Natural killer cell (primary cell): ENCODE measurements at regions not wholly inside any gene's neighbourhood (a gene's known extent, or its start where the extent isn't known, plus 50 kb on each side); places are given as distances from the start of the nearest gene placed in this dataset.
A peak's percentile ranks its signal among the peaks of the same experiment; 100 is the strongest.

ENCODE experiments used
- ATAC-seq, 3 donors: fragments of 150-1000 bp in 2 of 3; fragments of 200-7000 bp in 1 of 3; cut with Tn5 transposase; 1 replicate in 1 of 3; 2 replicates in 2 of 3; pipeline ENCODE4 v1.10.0; 2021; ENCODE audit warnings: mild to moderate bottlenecking in 2 of 3, moderate library complexity in 2 of 3
- DNase-seq, 2 donors: peaks; one replicate each; pipeline versions ENCODE4 v3.0.0 to v3.0.0-alpha.2; 2013 to 2021; ENCODE audit warnings: mixed read lengths in 1 of 2
- H3K27ac ChIP-seq: one replicate; pipeline ENCODE4 v1.5.1; 2013; ENCODE audit warnings: mild to moderate bottlenecking, low read length
- H3K27me3 ChIP-seq: one replicate; pipeline ENCODE4 v1.6.1; 2013; ENCODE audit warnings: low read length; ENCODE audit not compliant: control insufficient read depth, insufficient read depth
- H3K36me3 ChIP-seq: one replicate; pipeline ENCODE4 v1.6.1; 2013; ENCODE audit warnings: low read length; ENCODE audit not compliant: control insufficient read depth, insufficient read depth
- H3K4me1 ChIP-seq: one replicate; pipeline ENCODE4 v1.6.1; 2013; ENCODE audit warnings: low read length; ENCODE audit not compliant: control insufficient read depth, insufficient read depth
- H3K4me3 ChIP-seq: one replicate; pipeline ENCODE4 v1.5.1; 2013; ENCODE audit warnings: low read length
- H3K9me3 ChIP-seq: one replicate; pipeline ENCODE4 v1.6.1; 2013; ENCODE audit warnings: low read length; ENCODE audit not compliant: control insufficient read depth, insufficient read depth
- H3K27ac Mint-ChIP-seq, 2 donors: one replicate each; pipeline ENCODE4 v1.8.0; 2022; ENCODE audit warnings: mild to moderate bottlenecking in 2 of 2, mixed read lengths in 2 of 2, moderate library complexity in 1 of 2
- H3K27me3 Mint-ChIP-seq, 2 donors: one replicate each; pipeline ENCODE4 v1.8.0; 2022; ENCODE audit warnings: low read depth in 2 of 2, mixed read lengths in 2 of 2
- H3K36me3 Mint-ChIP-seq: one replicate; pipeline ENCODE4 v1.8.0; 2022; ENCODE audit warnings: mixed read lengths
- H3K4me1 Mint-ChIP-seq, 2 donors: one replicate each; pipeline ENCODE4 v1.8.0; 2022; ENCODE audit warnings: mixed read lengths in 2 of 2
- H3K4me3 Mint-ChIP-seq: one replicate; pipeline ENCODE4 v1.8.0; 2022; ENCODE audit warnings: mild to moderate bottlenecking, moderate library complexity, mixed read lengths
- H3K9me3 Mint-ChIP-seq, 2 donors: one replicate each; pipeline ENCODE4 v1.8.0; 2022; ENCODE audit warnings: mixed read lengths in 2 of 2
- WGBS: methylation state at CpG from one replicate; pipeline ENCODE4 v1.1.7; 2013; ENCODE audit warnings: missing lambda C conversion rate; ENCODE audit not compliant: insufficient coverage; 5-methylcytosine and 5-hydroxymethylcytosine counted together
- intact Hi-C: fragments of 100-400 bp; cut with micrococcal nuclease; formaldehyde crosslinking; loops from one replicate; pipeline ENCODE4 v1.14.2; 2022
- TF ChIP-seq, protein P1 (sequence below): fragments of 200-600 bp; IDR thresholded peaks from one replicate; pipeline ENCODE4 v1.8.0; 2022; ENCODE audit warnings: antibody characterized with exemption

DNA sequence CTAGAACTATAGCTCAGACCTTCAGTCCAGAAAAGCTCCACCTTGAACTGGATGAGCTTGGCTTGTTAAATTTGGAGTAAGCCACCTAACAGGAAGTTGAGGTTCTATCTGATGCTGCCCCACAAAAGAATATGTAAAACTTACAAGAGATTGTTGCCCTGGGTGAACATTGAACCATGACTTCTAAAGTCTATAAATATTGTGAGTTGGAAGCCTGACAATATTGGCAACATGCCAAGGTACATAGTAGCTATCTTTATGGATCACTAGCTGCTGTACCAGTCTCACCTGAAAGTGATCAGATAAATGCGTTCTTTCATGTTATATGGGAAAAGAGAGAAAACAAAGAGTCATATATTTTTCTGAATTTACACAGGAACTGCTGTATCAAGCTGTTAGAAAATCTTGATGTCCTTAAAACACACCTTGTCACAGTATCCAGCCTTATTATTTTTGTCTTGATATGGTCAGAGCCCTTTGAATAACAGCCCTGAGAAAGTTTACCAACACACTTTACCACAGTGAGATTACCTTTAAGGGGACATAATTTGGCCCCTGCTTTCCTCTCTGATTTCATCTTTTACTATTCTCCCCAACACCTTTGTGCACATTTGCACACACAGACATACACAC is 92.0 kb downstream of the LSMEM1 start:
- ATAC-seq: no peak
- intact Hi-C loops: no loop called here
- no peaks in the 10 kb centered on the region for H3K9me3 ChIP-seq
- H3K4me1 ChIP-seq: no peaks in the 10 kb centered on the region
- peaks cover 0 to 2% of the 10 kb centered on the region in 2 donors for H3K9me3 Mint-ChIP-seq
- no peak overlapping the region for H3K4me3 ChIP-seq
- peaks cover 7% of the 10 kb centered on the region in 2 donors for H3K27me3 Mint-ChIP-seq
- H3K36me3 Mint-ChIP-seq: no peaks in the 10 kb centered on the region
- WGBS: 100% methylated on average over 1 of the region's 1 CpG
- H3K4me1 Mint-ChIP-seq: peaks cover 0 to 5% of the 10 kb centered on the region in 2 donors
- H3K27ac Mint-ChIP-seq: no peak overlapping the region
- TF ChIP-seq, protein P1, sequence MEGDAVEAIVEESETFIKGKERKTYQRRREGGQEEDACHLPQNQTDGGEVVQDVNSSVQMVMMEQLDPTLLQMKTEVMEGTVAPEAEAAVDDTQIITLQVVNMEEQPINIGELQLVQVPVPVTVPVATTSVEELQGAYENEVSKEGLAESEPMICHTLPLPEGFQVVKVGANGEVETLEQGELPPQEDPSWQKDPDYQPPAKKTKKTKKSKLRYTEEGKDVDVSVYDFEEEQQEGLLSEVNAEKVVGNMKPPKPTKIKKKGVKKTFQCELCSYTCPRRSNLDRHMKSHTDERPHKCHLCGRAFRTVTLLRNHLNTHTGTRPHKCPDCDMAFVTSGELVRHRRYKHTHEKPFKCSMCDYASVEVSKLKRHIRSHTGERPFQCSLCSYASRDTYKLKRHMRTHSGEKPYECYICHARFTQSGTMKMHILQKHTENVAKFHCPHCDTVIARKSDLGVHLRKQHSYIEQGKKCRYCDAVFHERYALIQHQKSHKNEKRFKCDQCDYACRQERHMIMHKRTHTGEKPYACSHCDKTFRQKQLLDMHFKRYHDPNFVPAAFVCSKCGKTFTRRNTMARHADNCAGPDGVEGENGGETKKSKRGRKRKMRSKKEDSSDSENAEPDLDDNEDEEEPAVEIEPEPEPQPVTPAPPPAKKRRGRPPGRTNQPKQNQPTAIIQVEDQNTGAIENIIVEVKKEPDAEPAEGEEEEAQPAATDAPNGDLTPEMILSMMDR: no peak
- H3K36me3 ChIP-seq: no peaks in the 10 kb centered on the region
- no peak overlapping the region for H3K27ac ChIP-seq
- H3K27me3 ChIP-seq: no peaks in the 10 kb centered on the region
- H3K4me3 Mint-ChIP-seq: no peak overlapping the region
- peak in 1 of 2 donors; percentile 5 for DNase-seq

DNA sequence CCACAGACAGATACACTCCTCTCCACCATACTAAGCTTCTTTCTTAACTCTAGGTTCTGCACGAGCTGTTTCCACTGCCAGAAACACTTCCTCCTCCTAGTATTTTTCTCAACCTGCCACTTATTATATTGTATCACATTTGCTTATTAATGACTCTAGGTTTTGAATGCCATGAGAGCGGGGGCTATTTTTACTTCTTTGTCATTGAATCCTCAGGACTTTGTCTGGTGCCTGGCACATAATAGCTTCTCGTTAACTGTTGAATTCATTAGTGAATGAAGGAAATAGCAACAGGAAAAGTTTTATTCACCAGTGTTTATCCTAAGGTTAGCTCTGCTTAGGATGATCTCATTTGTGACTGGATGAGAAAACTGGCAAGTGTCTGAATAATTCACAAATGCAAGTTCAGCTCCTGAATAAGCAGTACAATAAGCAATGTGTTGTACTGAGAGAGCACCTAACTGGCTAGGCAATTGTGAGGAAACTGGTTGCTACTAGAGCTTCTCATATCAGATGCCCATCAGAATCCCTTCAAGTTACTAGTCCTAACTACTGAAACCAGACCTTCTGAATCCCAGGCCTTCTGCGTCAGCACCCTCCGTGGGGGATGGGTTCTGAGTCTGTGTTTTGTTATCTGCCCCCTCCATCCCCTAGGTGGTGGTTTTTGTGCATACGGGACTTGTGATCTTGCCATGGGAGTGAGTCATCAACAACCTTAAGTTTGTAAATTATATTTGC is 92.7 kb downstream of the LSMEM1 start:
- Histone ChIP-seq H3K4me3 (no peak overlapping the region), H3K27ac (no peak overlapping the region), H3K4me1 (no peaks in the 10 kb centered on the region), H3K36me3 (no peaks in the 10 kb centered on the region), H3K9me3 (no peaks in the 10 kb centered on the region), H3K27me3 (no peaks in the 10 kb centered on the region)
- peaks cover 0 to 2% of the 10 kb centered on the region in 2 donors for H3K9me3 Mint-ChIP-seq
- no peak overlapping the region for H3K4me3 Mint-ChIP-seq
- H3K27me3 Mint-ChIP-seq: peaks cover 7% of the 10 kb centered on the region in 2 donors
- peaks cover 0 to 5% of the 10 kb centered on the region in 2 donors for H3K4me1 Mint-ChIP-seq
- H3K36me3 Mint-ChIP-seq: no peaks in the 10 kb centered on the region
- H3K27ac Mint-ChIP-seq: no peak overlapping the region
- 67% methylated on average over 4 of the region's 6 CpGs for WGBS
- DNase-seq (no peak), ATAC-seq (no peak)
- intact Hi-C loops: no loop called here
- TF ChIP-seq, protein P1: no peak

DNA sequence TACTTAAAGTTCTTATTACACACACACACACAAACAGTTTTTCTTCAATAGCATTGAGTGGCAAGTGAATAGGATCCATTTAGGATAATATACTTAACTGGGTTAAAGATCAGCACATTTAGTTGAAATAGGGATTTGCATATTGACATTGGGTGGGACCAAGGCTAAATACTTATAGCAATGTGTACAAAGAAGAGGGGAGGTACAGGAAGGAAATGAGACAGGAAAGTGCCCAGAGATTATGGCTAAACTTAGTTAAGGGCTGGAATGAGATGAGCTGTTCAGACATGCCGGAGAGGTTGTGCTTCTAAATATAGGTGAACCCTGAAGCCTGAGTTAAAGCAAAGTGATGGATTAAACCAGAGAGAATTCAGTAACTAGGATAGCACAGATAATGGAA is 95.1 kb downstream of the LSMEM1 start:
- DNase-seq: no peak
- no peak overlapping the region for H3K4me3 Mint-ChIP-seq
- no peaks in the 10 kb centered on the region for H3K36me3 Mint-ChIP-seq
- no peaks in the 10 kb centered on the region for H3K36me3 ChIP-seq
- WGBS: 50% methylated on average over 1 of the region's 1 CpG
- TF ChIP-seq, protein P1: no peak
- no peak overlapping the region for H3K27ac ChIP-seq
- H3K9me3 Mint-ChIP-seq: peaks cover 0 to 2% of the 10 kb centered on the region in 2 donors
- intact Hi-C loops: no loop called here
- no peak for ATAC-seq
- no peaks in the 10 kb centered on the region for H3K27me3 ChIP-seq
- no peaks in the 10 kb centered on the region for H3K9me3 ChIP-seq
- peaks cover 7 to 10% of the 10 kb centered on the region in 2 donors for H3K27me3 Mint-ChIP-seq
- no peaks in the 10 kb centered on the region for H3K4me1 ChIP-seq
- H3K27ac Mint-ChIP-seq: no peak overlapping the region
- peaks cover 0 to 5% of the 10 kb centered on the region in 2 donors for H3K4me1 Mint-ChIP-seq
- H3K4me3 ChIP-seq: no peak overlapping the region
